Naive B cell (primary cell): ENCODE measurements at regions not wholly inside any gene's neighbourhood (a gene's known extent, or its start where the extent isn't known, plus 50 kb on each side); places are given as distances from the start of the nearest gene placed in this dataset.

Experiments
- ATAC-seq, 2 donors: fragments of 150-1000 bp; cut with Tn5 transposase; 2 replicates each; pipeline ENCODE4 v1.10.0; 2021; ENCODE audit warnings: low read depth in 2 of 2, mild to moderate bottlenecking in 2 of 2, moderate library complexity in 2 of 2
- DNase-seq: peaks from one replicate; pipeline ENCODE4 v3.0.0; 2022
- H3K27ac Mint-ChIP-seq, 6 donors: one replicate each; pipeline ENCODE4 v1.8.0; 2020 to 2022; ENCODE audit warnings: mild to moderate bottlenecking in 6 of 6, mixed read lengths in 6 of 6, moderate library complexity in 5 of 6, inconsistent platforms in 2 of 6
- H3K27me3 Mint-ChIP-seq, 3 donors: one replicate each; pipeline ENCODE4 v1.8.0; 2021 to 2022; ENCODE audit warnings: mixed read lengths in 3 of 3, mild to moderate bottlenecking in 1 of 3
- H3K36me3 Mint-ChIP-seq, 2 donors: one replicate each; pipeline ENCODE4 v1.8.0; 2020 to 2022; ENCODE audit warnings: mixed read lengths in 2 of 2, inconsistent platforms in 1 of 2, mild to moderate bottlenecking in 1 of 2
- H3K4me1 Mint-ChIP-seq, 3 donors: one replicate each; pipeline ENCODE4 v1.8.0; 2020 to 2022; ENCODE audit warnings: mixed read lengths in 3 of 3, inconsistent platforms in 1 of 3, mild to moderate bottlenecking in 1 of 3, moderate library complexity in 1 of 3
- H3K4me3 Mint-ChIP-seq, 8 donors: one replicate each; pipeline ENCODE4 v1.8.0; 2020 to 2022; ENCODE audit warnings: mild to moderate bottlenecking in 8 of 8, mixed read lengths in 8 of 8, moderate library complexity in 8 of 8, inconsistent platforms in 2 of 8
- H3K9me3 Mint-ChIP-seq, 7 donors: one replicate each; pipeline ENCODE4 v1.8.0; 2020 to 2022; ENCODE audit warnings: mixed read lengths in 7 of 7, mild to moderate bottlenecking in 5 of 7, inconsistent platforms in 2 of 7, moderate library complexity in 1 of 7

- Mint-ChIP-seq H3K9me3 (peaks cover 0 to 4% (median 0%) of the 10 kb centered on the region in 7 donors), H3K4me1 (no peaks in the 10 kb centered on the region), H3K36me3 (no peaks in the 10 kb centered on the region), H3K4me3 (no peak overlapping the region), H3K27me3 (peaks cover 0 to 1% (median 0%) of the 10 kb centered on the region in 3 donors), H3K27ac (no peak overlapping the region)
- no peak for DNase-seq
- ATAC-seq = no peak
These were observed 184.2 kb downstream of the KLHL28 start for GRCh38 chr14:44777584-44777983.

DNA sequence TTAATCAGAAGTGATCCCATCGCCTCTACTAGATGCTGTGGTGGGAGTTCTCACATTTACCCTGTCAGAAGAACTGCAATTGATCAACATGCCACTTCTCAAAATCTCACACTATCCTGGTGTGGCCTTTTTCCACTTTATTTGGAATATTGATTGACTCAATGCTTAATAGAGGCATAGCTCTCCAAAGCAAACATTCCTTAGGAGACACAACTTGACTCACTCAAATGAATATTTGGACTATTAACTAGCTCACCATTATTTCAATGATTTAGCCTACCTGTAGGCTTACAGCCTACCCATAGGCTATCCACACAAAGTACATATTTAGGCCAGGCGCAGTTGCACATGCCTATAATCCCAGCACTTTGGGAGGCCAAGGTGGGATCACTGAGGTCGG lies 186.5 kb downstream of the KLHL28 start:
- Mint-ChIP-seq H3K27me3 (no peaks in the 10 kb centered on the region), H3K4me3 (no peak overlapping the region), H3K36me3 (no peaks in the 10 kb centered on the region), H3K27ac (no peak overlapping the region), H3K9me3 (peaks cover 0 to 4% (median 0%) of the 10 kb centered on the region in 7 donors), H3K4me1 (no peaks in the 10 kb centered on the region)
- DNase-seq (no peak), ATAC-seq (no peak)

- no peak overlapping the region for H3K4me3 Mint-ChIP-seq
- no peak overlapping the region for H3K27ac Mint-ChIP-seq
- no peaks in the 10 kb centered on the region for H3K4me1 Mint-ChIP-seq
- H3K36me3 Mint-ChIP-seq = no peaks in the 10 kb centered on the region
- peaks cover 0 to 4% (median 0%) of the 10 kb centered on the region in 7 donors for H3K9me3 Mint-ChIP-seq
- no peak for ATAC-seq
- H3K27me3 Mint-ChIP-seq = no peaks in the 10 kb centered on the region
- no peak for DNase-seq
These were observed 187.4 kb downstream of the KLHL28 start for GRCh38 chr14:44774396-44774795.

GRCh38 chr14:44771496-44771895 lies 190.3 kb downstream of the KLHL28 start:
- H3K4me1 Mint-ChIP-seq = no peaks in the 10 kb centered on the region
- no peaks in the 10 kb centered on the region for H3K36me3 Mint-ChIP-seq
- H3K9me3 Mint-ChIP-seq = peaks cover 0 to 4% (median 0%) of the 10 kb centered on the region in 7 donors
- ATAC-seq (no peak), DNase-seq (no peak)
- H3K4me3 Mint-ChIP-seq = no peak overlapping the region
- H3K27ac Mint-ChIP-seq = no peak overlapping the region
- no peaks in the 10 kb centered on the region for H3K27me3 Mint-ChIP-seq

DNA sequence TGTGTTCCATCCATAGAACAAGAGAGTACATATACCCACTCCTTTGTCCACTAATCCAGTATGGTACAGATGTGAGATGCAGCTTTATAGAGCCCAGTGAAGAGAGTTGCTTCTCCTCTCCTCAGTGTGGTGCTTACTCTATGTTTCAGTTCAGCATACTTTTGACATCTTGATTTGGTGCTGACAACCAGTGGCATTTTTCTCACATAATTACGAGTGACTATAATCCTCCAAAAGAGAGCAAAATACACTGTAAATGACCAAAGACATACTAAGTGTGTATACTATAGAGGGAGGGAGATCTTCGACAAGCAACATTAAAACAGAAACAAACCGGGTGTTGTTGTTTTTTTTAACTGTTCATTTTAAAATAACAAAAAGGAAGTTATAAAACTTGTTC lies 191.5 kb downstream of the KLHL28 start:
- DNase-seq (no peak), ATAC-seq (no peak)
- H3K27ac Mint-ChIP-seq = no peak overlapping the region
- H3K36me3 Mint-ChIP-seq = no peaks in the 10 kb centered on the region
- peaks cover 0 to 4% (median 0%) of the 10 kb centered on the region in 7 donors for H3K9me3 Mint-ChIP-seq
- H3K4me1 Mint-ChIP-seq = no peaks in the 10 kb centered on the region
- no peaks in the 10 kb centered on the region for H3K27me3 Mint-ChIP-seq
- H3K4me3 Mint-ChIP-seq = no peak overlapping the region

GRCh38 chr14:44768935-44769334 lies 192.8 kb downstream of the KLHL28 start:
- Mint-ChIP-seq H3K4me1 (no peaks in the 10 kb centered on the region), H3K36me3 (no peaks in the 10 kb centered on the region), H3K27ac (no peak overlapping the region), H3K27me3 (no peaks in the 10 kb centered on the region), H3K9me3 (peaks cover 0 to 4% (median 0%) of the 10 kb centered on the region in 7 donors), H3K4me3 (no peak overlapping the region)
- DNase-seq = no peak
- ATAC-seq = no peak

DNA sequence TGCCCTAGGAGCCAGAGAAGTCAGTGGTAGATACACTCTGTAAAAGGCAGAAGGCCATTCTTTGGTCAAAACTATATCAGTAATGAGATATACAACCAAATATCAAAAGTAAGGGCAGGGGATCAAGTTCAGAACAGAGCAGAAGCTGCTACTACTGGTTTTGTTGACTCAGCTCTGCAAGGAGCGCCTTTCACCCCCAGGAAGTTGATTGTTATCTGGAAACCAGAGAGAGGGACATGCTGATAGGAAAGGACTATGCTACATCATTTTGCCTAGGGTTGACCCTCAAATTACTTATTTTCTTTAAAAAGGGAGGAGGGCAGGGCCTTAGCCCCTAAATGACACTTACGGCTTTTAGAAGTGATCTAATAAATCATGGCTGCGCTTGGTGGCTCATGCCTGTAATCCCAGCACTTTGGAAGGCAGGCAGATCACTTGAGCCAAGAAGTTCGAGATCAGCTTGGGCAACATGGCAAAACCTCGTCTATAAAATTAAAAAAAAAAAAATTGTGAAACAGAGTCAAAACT lies 194.0 kb downstream of the KLHL28 start:
- Mint-ChIP-seq H3K4me3 (no peak overlapping the region), H3K27ac (no peak overlapping the region), H3K9me3 (peaks cover 0 to 2% (median 0%) of the 10 kb centered on the region in 7 donors), H3K27me3 (no peaks in the 10 kb centered on the region), H3K36me3 (no peaks in the 10 kb centered on the region), H3K4me1 (no peaks in the 10 kb centered on the region)
- DNase-seq (no peak), ATAC-seq (no peak)

DNA sequence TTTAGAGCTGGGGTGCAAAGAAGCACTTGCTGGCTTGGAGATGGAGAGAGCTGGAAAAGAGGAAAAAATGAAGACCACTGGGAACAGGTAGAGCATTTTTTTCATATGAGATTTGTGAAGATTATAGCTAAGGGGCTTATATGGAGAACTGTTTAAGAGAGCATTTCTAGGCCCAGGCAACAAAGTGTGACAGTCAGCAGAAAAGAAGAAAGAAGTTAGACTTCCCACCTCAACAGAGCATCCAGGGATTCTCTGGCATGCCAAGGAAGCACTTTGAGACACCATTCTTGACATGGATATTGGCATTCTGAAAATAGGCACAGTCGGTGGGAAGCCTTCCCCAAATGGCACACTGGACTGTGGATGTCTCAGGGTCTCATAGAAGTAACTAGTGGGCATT lies 195.5 kb downstream of the KLHL28 start:
- DNase-seq = no peak
- Mint-ChIP-seq H3K9me3 (peaks cover 0 to 2% (median 0%) of the 10 kb centered on the region in 7 donors), H3K27ac (no peak overlapping the region), H3K4me3 (no peak overlapping the region), H3K36me3 (no peaks in the 10 kb centered on the region), H3K27me3 (no peaks in the 10 kb centered on the region), H3K4me1 (no peaks in the 10 kb centered on the region)
- no peak for ATAC-seq

- H3K4me1 Mint-ChIP-seq = no peaks in the 10 kb centered on the region
These were observed 198.4 kb downstream of the KLHL28 start for GRCh38 chr14:44763356-44763755.

GRCh38 chr14:44759277-44759676 lies 202.5 kb downstream of the KLHL28 start:
- no peaks in the 10 kb centered on the region for H3K9me3 Mint-ChIP-seq

More at GRCh38 chr14:44763356-44763755, 198.4 kb downstream of the KLHL28 start:
- Mint-ChIP-seq H3K27me3 (no peaks in the 10 kb centered on the region), H3K9me3 (no peaks in the 10 kb centered on the region), H3K36me3 (no peaks in the 10 kb centered on the region), H3K27ac (no peak overlapping the region), H3K4me3 (no peak overlapping the region)
- ATAC-seq (no peak), DNase-seq (no peak)

DNA sequence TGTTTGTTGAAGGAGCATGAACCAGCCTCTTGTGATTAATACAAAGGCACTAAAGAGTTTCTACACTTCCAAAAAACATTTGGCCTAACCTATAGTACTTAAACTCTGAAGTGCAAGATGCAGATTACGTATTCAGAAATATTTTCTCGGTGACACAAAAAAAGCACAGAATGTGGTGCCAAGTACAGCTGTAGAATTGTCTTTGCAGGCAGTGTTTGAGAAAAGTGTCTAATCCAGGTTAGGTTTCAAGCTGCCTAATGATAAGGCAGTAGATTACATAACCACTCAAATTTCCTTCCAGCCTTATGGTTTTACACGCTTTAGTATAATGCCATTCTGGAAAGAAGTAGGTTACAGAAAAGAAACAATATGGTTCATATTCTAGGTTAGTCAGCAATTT lies 205.2 kb downstream of the KLHL28 start:
- H3K36me3 Mint-ChIP-seq = no peaks in the 10 kb centered on the region
- DNase-seq = no peak
- ATAC-seq = no peak
- H3K27ac Mint-ChIP-seq = no peak overlapping the region
- H3K4me3 Mint-ChIP-seq = no peak overlapping the region
- no peaks in the 10 kb centered on the region for H3K27me3 Mint-ChIP-seq
- H3K9me3 Mint-ChIP-seq = no peaks in the 10 kb centered on the region
- H3K4me1 Mint-ChIP-seq = no peaks in the 10 kb centered on the region

More at GRCh38 chr14:44759277-44759676, 202.5 kb downstream of the KLHL28 start:
- H3K4me3 Mint-ChIP-seq = no peak overlapping the region
- H3K27ac Mint-ChIP-seq = no peak overlapping the region
- no peaks in the 10 kb centered on the region for H3K36me3 Mint-ChIP-seq
- DNase-seq = no peak
- H3K27me3 Mint-ChIP-seq = no peaks in the 10 kb centered on the region
- ATAC-seq = no peak
- H3K4me1 Mint-ChIP-seq = no peaks in the 10 kb centered on the region

DNA sequence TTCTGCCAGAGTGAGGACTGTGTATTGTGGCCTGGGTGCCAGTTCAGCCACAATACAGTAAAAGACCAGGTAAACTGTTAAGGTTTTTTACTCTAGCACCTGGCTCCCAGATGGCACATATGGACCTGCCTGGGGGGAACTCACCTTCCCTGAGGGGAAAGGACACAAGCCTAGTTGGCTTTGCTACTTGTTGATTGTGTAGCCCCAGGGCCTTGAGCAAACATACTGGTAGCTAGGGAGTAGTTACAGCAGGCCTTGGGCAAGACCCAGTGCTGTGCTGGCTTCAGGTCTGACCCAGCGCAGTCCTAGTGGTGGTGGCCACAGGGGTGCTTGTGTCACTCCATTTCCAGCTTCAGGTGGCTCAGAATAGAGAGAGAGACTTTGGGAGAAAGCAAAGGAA lies 216.4 kb downstream of the KLHL28 start:
- Mint-ChIP-seq H3K4me3 (no peak overlapping the region), H3K36me3 (no peaks in the 10 kb centered on the region), H3K4me1 (no peaks in the 10 kb centered on the region), H3K27me3 (no peaks in the 10 kb centered on the region), H3K27ac (no peak overlapping the region), H3K9me3 (peaks cover 0 to 11% (median 2%) of the 10 kb centered on the region in 7 donors)
- no peak for DNase-seq
- ATAC-seq = no peak

GRCh38 chr14:44742202-44742601 lies 219.5 kb downstream of the KLHL28 start:
- H3K27ac Mint-ChIP-seq = no peak overlapping the region

GRCh38 chr14:44741431-44741830 lies 220.3 kb downstream of the KLHL28 start:
- DNase-seq = no peak
- H3K36me3 Mint-ChIP-seq = no peaks in the 10 kb centered on the region
- H3K27me3 Mint-ChIP-seq = peaks cover 0 to 7% (median 0%) of the 10 kb centered on the region in 3 donors
- H3K4me1 Mint-ChIP-seq = no peaks in the 10 kb centered on the region
- H3K9me3 Mint-ChIP-seq = peaks cover 0 to 2% (median 0%) of the 10 kb centered on the region in 7 donors
- ATAC-seq = no peak
- no peak overlapping the region for H3K4me3 Mint-ChIP-seq
- no peak overlapping the region for H3K27ac Mint-ChIP-seq

More at GRCh38 chr14:44742202-44742601, 219.5 kb downstream of the KLHL28 start:
- H3K4me3 Mint-ChIP-seq = no peak overlapping the region
- DNase-seq (no peak), ATAC-seq (no peak)
- peaks cover 0 to 4% (median 0%) of the 10 kb centered on the region in 3 donors for H3K27me3 Mint-ChIP-seq
- H3K4me1 Mint-ChIP-seq = no peaks in the 10 kb centered on the region
- no peaks in the 10 kb centered on the region for H3K36me3 Mint-ChIP-seq
- H3K9me3 Mint-ChIP-seq = peaks cover 0 to 3% (median under 1%) of the 10 kb centered on the region in 7 donors

DNA sequence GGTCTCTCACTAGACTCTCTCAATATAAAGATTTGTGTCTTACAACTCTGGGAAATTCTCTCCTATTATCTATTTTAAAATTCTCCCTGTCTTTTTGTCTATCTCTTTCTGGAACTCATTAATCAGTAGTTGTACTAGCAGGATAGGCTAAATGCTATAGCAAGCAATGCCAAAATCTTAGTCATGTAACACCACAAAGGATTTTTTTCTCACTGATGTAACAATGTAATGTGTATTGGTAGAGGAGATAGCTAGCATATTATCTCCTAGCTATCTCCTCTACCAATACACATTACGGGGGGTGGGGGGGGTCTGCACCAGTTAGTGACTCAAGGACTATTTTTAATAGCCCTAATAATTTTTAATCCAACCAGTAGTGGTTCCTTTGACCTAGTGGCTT lies 225.4 kb downstream of the KLHL28 start:
- no peaks in the 10 kb centered on the region for H3K4me1 Mint-ChIP-seq
- no peak overlapping the region for H3K27ac Mint-ChIP-seq
- DNase-seq (no peak), ATAC-seq (no peak)
- peaks cover 0 to 3% (median 0%) of the 10 kb centered on the region in 7 donors for H3K9me3 Mint-ChIP-seq
- no peak overlapping the region for H3K4me3 Mint-ChIP-seq
- no peaks in the 10 kb centered on the region for H3K36me3 Mint-ChIP-seq
- H3K27me3 Mint-ChIP-seq = peaks cover 0 to 10% (median 0%) of the 10 kb centered on the region in 3 donors
